Panc1 (cell line): ENCODE measurements at regions not wholly inside any gene's neighbourhood (a gene's known extent, or its start where the extent isn't known, plus 50 kb on each side); places are given as distances from the start of the nearest gene placed in this dataset.

Source experiments
- ATAC-seq: fragments of 200-7000 bp; cut with Tn5 transposase; 2 replicates; pipeline ENCODE4 v1.9.1; 2020; ENCODE audit warnings: mild to moderate bottlenecking, moderate library complexity
- BruUV-seq: library from RNA; stranded (reverse); fragments of 400-500 nt; replicated peaks from 2 replicates; lab custom pipeline; 2021; lab: Mats Ljungman, UMichigan
- CTCF ChIA-PET: fragments of 300-600 bp; sonication (Branson Sonifier 250); formaldehyde crosslinking; loops from one replicate; lab custom pipeline; 2022; ENCODE audit warnings: antibody characterized with exemption; lab: Charles Lee
- POLR2A ChIA-PET: fragments of 300-600 bp; sonication (Branson Sonifier 250); formaldehyde crosslinking; loops from one replicate; lab custom pipeline; 2022; ENCODE audit warnings: antibody characterized with exemption; lab: Charles Lee
- DNase-seq: peaks from one replicate; pipeline ENCODE4 v3.0.0-alpha.2; 2010; ENCODE audit warnings: low read depth, low spot score
- H3K27ac ChIP-seq: 2 replicates; pipeline ENCODE4 v1.5.1; 2011; ENCODE audit warnings: mild to moderate bottlenecking, low read length, inconsistent platforms
- H3K27me3 ChIP-seq: fragments of 200-500 bp; sonication (Bioruptor generic); 2 replicates; pipeline ENCODE4 v1.6.0; 2014; ENCODE audit warnings: low read length, inconsistent platforms; ENCODE audit not compliant: control insufficient read depth, insufficient read depth
- H3K36me3 ChIP-seq: fragments of 200-500 bp; sonication (Bioruptor generic); 2 replicates; pipeline ENCODE4 v1.5.1; 2014; ENCODE audit warnings: inconsistent platforms, mild to moderate bottlenecking, low read length, moderate library complexity; ENCODE audit not compliant: control insufficient read depth, insufficient read depth
- H3K4me1 ChIP-seq: 2 replicates; pipeline ENCODE4 v1.5.1; 2011; ENCODE audit warnings: inconsistent platforms, mild to moderate bottlenecking, low read length, moderate library complexity; ENCODE audit not compliant: control insufficient read depth, insufficient read depth
- H3K4me3 ChIP-seq, 2 experiments: 2 replicates each; pipeline ENCODE4 v1.5.1; 2011 to 2012; ENCODE audit warnings: low read depth in 2 of 2, low read length in 2 of 2, mild to moderate bottlenecking in 2 of 2, inconsistent platforms in 1 of 2, moderate library complexity in 1 of 2
- H3K9me3 ChIP-seq: fragments of 200-500 bp; sonication (Bioruptor generic); 2 replicates; pipeline ENCODE4 v1.5.1; 2014; ENCODE audit warnings: low read depth, mild to moderate bottlenecking, inconsistent platforms, low read length, moderate library complexity; ENCODE audit not compliant: control insufficient read depth, insufficient read depth
- POLR2AphosphoS5 ChIP-seq: IDR thresholded peaks from 2 replicates; pipeline ENCODE4 v1.6.1; 2012; ENCODE audit warnings: mild to moderate bottlenecking, low read depth, low read length, moderate library complexity
- SIN3A ChIP-seq: IDR thresholded peaks from 2 replicates; pipeline ENCODE4 v1.6.1; 2012; ENCODE audit warnings: low read depth, mild to moderate bottlenecking, low read length, moderate library complexity, borderline replicate concordance; ENCODE audit not compliant: insufficient read depth
- TCF7L2 ChIP-seq: IDR thresholded peaks from 2 replicates; pipeline ENCODE4 v1.6.1; 2011; ENCODE audit warnings: mild to moderate bottlenecking, low read depth, low read length, inconsistent platforms
- in situ Hi-C: cut with HindIII; loops from 2 replicates; pipeline ENCODE4 v1.10.0; 2016; ENCODE audit warnings: low sequenced_read_pairs, low pct_unique_long_range_greater_than_20kb
- intact Hi-C: fragments of 100-400 bp; cut with micrococcal nuclease; formaldehyde crosslinking; loops from one replicate; pipeline ENCODE4 v1.10.0; 2022; ENCODE audit not compliant: unreplicated experiment
- TF ChIP-seq, protein P1 (sequence below), 2 experiments: IDR thresholded peaks; 2 replicates each; pipeline ENCODE4 v1.6.1; 2011 to 2012; ENCODE audit warnings: low read depth in 2 of 2, control low read depth in 1 of 2, low read length in 1 of 2, mild to moderate bottlenecking in 1 of 2, moderate library complexity in 1 of 2; ENCODE audit not compliant: insufficient read depth in 1 of 2
- TF ChIP-seq, protein P2 (sequence below): fragments of 450-650 bp; IDR thresholded peaks from 2 replicates; pipeline ENCODE4 v1.5.1; 2017; ENCODE audit warnings: mild to moderate bottlenecking

DNA sequence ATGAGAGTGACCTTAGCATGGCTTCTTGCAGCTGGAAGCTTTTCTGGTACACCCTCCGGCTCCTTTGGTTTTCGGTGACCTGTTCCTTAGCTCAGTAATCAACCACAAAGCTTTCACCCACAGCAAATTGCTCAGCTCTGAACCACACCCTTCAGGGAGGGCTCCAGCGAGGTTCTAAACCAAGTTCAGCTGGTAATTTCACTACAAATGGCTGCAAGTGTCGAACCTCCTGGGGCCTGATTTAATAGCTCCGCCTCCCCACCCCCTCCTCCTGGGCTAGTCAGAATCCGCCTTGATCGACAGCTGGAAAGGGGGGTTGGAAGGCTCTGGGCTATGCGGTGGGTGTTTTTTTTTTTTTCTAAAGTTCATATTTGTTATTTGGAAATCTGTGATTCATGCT lies 150.9 kb upstream of the MCTP2 start:
- in situ Hi-C loops: no loop called here
- ChIA-PET POLR2A (interaction anchor here (0.5 kb wide), 1 partner anchor 21 kb away, joined by 4 read pairs; no protein-coding TSS in a partner anchor), CTCF (no interaction called here)
- ATAC-seq (no peak), DNase-seq (no peak)
- no TSS peak for BruUV-seq
- no peaks in the 10 kb centered on the region for H3K36me3 ChIP-seq
- TF ChIP-seq, protein P1, sequence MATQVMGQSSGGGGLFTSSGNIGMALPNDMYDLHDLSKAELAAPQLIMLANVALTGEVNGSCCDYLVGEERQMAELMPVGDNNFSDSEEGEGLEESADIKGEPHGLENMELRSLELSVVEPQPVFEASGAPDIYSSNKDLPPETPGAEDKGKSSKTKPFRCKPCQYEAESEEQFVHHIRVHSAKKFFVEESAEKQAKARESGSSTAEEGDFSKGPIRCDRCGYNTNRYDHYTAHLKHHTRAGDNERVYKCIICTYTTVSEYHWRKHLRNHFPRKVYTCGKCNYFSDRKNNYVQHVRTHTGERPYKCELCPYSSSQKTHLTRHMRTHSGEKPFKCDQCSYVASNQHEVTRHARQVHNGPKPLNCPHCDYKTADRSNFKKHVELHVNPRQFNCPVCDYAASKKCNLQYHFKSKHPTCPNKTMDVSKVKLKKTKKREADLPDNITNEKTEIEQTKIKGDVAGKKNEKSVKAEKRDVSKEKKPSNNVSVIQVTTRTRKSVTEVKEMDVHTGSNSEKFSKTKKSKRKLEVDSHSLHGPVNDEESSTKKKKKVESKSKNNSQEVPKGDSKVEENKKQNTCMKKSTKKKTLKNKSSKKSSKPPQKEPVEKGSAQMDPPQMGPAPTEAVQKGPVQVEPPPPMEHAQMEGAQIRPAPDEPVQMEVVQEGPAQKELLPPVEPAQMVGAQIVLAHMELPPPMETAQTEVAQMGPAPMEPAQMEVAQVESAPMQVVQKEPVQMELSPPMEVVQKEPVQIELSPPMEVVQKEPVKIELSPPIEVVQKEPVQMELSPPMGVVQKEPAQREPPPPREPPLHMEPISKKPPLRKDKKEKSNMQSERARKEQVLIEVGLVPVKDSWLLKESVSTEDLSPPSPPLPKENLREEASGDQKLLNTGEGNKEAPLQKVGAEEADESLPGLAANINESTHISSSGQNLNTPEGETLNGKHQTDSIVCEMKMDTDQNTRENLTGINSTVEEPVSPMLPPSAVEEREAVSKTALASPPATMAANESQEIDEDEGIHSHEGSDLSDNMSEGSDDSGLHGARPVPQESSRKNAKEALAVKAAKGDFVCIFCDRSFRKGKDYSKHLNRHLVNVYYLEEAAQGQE (IDR thresholded peaks at IDR 0.05; ENCODE audit: insufficient read depth in 1 of 2, low read depth in 2 of 2, low read length in 1 of 2): no peak
- no peak for TF ChIP-seq TCF7L2
- no peak for TF ChIP-seq SIN3A
- TF ChIP-seq, protein P2, sequence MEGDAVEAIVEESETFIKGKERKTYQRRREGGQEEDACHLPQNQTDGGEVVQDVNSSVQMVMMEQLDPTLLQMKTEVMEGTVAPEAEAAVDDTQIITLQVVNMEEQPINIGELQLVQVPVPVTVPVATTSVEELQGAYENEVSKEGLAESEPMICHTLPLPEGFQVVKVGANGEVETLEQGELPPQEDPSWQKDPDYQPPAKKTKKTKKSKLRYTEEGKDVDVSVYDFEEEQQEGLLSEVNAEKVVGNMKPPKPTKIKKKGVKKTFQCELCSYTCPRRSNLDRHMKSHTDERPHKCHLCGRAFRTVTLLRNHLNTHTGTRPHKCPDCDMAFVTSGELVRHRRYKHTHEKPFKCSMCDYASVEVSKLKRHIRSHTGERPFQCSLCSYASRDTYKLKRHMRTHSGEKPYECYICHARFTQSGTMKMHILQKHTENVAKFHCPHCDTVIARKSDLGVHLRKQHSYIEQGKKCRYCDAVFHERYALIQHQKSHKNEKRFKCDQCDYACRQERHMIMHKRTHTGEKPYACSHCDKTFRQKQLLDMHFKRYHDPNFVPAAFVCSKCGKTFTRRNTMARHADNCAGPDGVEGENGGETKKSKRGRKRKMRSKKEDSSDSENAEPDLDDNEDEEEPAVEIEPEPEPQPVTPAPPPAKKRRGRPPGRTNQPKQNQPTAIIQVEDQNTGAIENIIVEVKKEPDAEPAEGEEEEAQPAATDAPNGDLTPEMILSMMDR: no peak
- TF ChIP-seq POLR2AphosphoS5: no peak
- no peak overlapping the region for H3K27ac ChIP-seq
- H3K27me3 ChIP-seq: no peaks in the 10 kb centered on the region
- intact Hi-C loops: no loop called here
- H3K9me3 ChIP-seq: no peaks in the 10 kb centered on the region
- no peak overlapping the region for H3K4me3 ChIP-seq
- H3K4me1 ChIP-seq: no peaks in the 10 kb centered on the region

DNA sequence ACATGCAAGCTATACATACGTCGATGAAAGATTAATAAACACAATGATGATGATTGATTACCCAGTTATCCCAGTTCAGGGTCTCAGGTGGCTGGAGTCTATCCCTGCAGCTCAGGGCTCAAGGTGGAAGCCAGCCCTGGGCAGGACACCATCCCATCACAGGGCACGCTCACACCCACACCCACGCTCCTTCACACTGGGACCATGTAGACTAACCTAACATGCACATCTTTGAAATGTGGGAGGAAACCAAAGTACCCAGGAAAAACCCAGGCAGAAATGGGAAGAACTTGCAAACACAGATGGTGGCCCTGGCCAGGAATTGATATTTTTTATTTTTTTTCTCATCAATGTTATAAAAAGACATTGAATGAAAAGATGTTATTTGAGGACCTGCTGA lies 151.4 kb upstream of the MCTP2 start:
- intact Hi-C loops: no loop called here
- H3K27ac ChIP-seq: no peak overlapping the region
- no peak for DNase-seq
- no TSS peak for BruUV-seq
- ATAC-seq: no peak
- H3K9me3 ChIP-seq: no peaks in the 10 kb centered on the region
- H3K27me3 ChIP-seq: no peaks in the 10 kb centered on the region
- no peak for TF ChIP-seq POLR2AphosphoS5
- no peak for TF ChIP-seq TCF7L2
- no peak for TF ChIP-seq SIN3A
- TF ChIP-seq, protein P1 (IDR thresholded peaks at IDR 0.05; ENCODE audit: insufficient read depth in 1 of 2, low read depth in 2 of 2, low read length in 1 of 2): no peak
- TF ChIP-seq, protein P2: no peak
- H3K36me3 ChIP-seq: no peaks in the 10 kb centered on the region
- H3K4me1 ChIP-seq: no peaks in the 10 kb centered on the region
- ChIA-PET POLR2A (interaction anchor here (0.5 kb wide), 1 partner anchor 22 kb away, joined by 4 read pairs; no protein-coding TSS in a partner anchor), CTCF (no interaction called here)
- in situ Hi-C loops: no loop called here
- H3K4me3 ChIP-seq: no peak overlapping the region
